Endothelial cell of umbilical vein (primary cell): ENCODE measurements at regions not wholly inside any gene's neighbourhood (a gene's known extent, or its start where the extent isn't known, plus 50 kb on each side); places are given as distances from the start of the nearest gene placed in this dataset.

Experiments
- BruUV-seq: library from RNA; stranded (reverse); fragments of 400-500 nt; replicated peaks from 2 replicates; lab custom pipeline; 2021; lab: Mats Ljungman, UMichigan
- CTCF ChIA-PET: fragments of 300-600, 350-600 bp; sonication (Branson Sonifier 250); formaldehyde crosslinking; loops from one replicate; lab custom pipeline; 2021; ENCODE audit warnings: antibody characterized with exemption, inconsistent platforms; lab: Charles Lee
- POLR2A ChIA-PET: fragments of 300-600, 350-600 bp; sonication (Branson Sonifier 250); formaldehyde crosslinking; loops from one replicate; lab custom pipeline; 2021; ENCODE audit warnings: antibody characterized with exemption, inconsistent platforms; lab: Charles Lee
- DNase-seq: peaks from one replicate; pipeline ENCODE4 v3.0.0-alpha.2; 2011; ENCODE audit warnings: low read depth, low spot score
- FAIRE-seq: peaks from 2 replicates; lab custom pipeline; 2011; peaks lifted over from hg19 to GRCh38; lab: Jason Lieb, UNC
- H2AFZ ChIP-seq: 2 replicates; pipeline ENCODE4 v1.6.0; 2012; ENCODE audit warnings: low read depth, low read length, control low read depth, inconsistent platforms
- H3K27ac ChIP-seq: 2 replicates; pipeline ENCODE4 v1.5.1; 2011; ENCODE audit warnings: low read depth, mild to moderate bottlenecking, control low read depth, low read length, moderate library complexity; ENCODE audit not compliant: insufficient read depth
- H3K27me3 ChIP-seq, 2 experiments: 2 replicates each; pipeline versions ENCODE4 v1.6.0 to v1.6.1; 2011; ENCODE audit warnings: low read length in 2 of 2, mixed read lengths in 1 of 2; ENCODE audit not compliant: control insufficient read depth in 2 of 2, insufficient read depth in 2 of 2
- H3K36me3 ChIP-seq, 2 experiments: 2 replicates in 1 of 2; 3 replicates in 1 of 2; pipeline ENCODE4 v1.5.1; 2011; ENCODE audit warnings: low read length in 2 of 2, mild to moderate bottlenecking in 1 of 2, moderate library complexity in 1 of 2; ENCODE audit not compliant: control insufficient read depth in 2 of 2, insufficient read depth in 2 of 2; ENCODE audit errors: extremely low read depth in 1 of 2
- H3K4me1 ChIP-seq: 3 replicates; pipeline ENCODE4 v1.5.1; 2011; ENCODE audit warnings: mild to moderate bottlenecking, low read length; ENCODE audit not compliant: control insufficient read depth, insufficient read depth; ENCODE audit errors: extremely low read depth
- H3K4me2 ChIP-seq: 2 replicates; pipeline ENCODE4 v1.6.1; 2011; ENCODE audit warnings: low read length, control low read depth, mixed read lengths; ENCODE audit not compliant: insufficient read depth
- H3K4me3 ChIP-seq, 3 experiments: fragments of 200-600 bp in 1 of 3; sonication (generic), shearing (Covaris generic) in 1 of 3; replicated peaks in 1 of 3; 2 replicates each; pipeline ENCODE4 v1.5.1; 2011 to 2016; ENCODE audit warnings: control low read depth in 3 of 3, low read length in 3 of 3, mild to moderate bottlenecking in 2 of 3, inconsistent platforms in 1 of 3, low read depth in 1 of 3, moderate library complexity in 1 of 3; ENCODE audit not compliant: insufficient read depth in 1 of 3
- H3K79me2 ChIP-seq: 2 replicates; pipeline ENCODE4 v1.6.0; 2012; ENCODE audit warnings: low read length, inconsistent platforms; ENCODE audit not compliant: control insufficient read depth, insufficient read depth
- H3K9ac ChIP-seq: replicated peaks from 2 replicates; pipeline ENCODE3; 2011; ENCODE audit warnings: low read length, control low read depth; ENCODE audit not compliant: insufficient read depth; ENCODE audit errors: extremely low read depth
- H3K9me1 ChIP-seq: replicated peaks from 3 replicates; pipeline ENCODE4 v1.6.0; 2011; ENCODE audit warnings: mild to moderate bottlenecking, low read length; ENCODE audit not compliant: control insufficient read depth, insufficient read depth; ENCODE audit errors: extremely low read depth
- H3K9me3 ChIP-seq: replicated peaks from 2 replicates; pipeline ENCODE4 v1.5.1; 2012; ENCODE audit warnings: low read length, inconsistent platforms; ENCODE audit not compliant: control insufficient read depth, insufficient read depth
- H4K20me1 ChIP-seq: replicated peaks from 2 replicates; pipeline ENCODE3; 2011; ENCODE audit warnings: mild to moderate bottlenecking, low read length; ENCODE audit not compliant: control insufficient read depth, insufficient read depth; ENCODE audit errors: extremely low read depth
- CTCF ChIP-seq, 2 donors: IDR thresholded peaks; 1 replicate in 1 of 2; 2 replicates in 1 of 2; pipeline ENCODE4 v1.5.1; 2011; ENCODE audit warnings: low read length in 2 of 2, mild to moderate bottlenecking in 2 of 2, moderate library complexity in 2 of 2, control low read depth in 1 of 2, inconsistent platforms in 1 of 2, low read depth in 1 of 2; ENCODE audit not compliant: insufficient read depth in 1 of 2; ENCODE audit errors: extremely low read depth in 1 of 2
- EZH2 ChIP-seq: IDR thresholded peaks from 2 replicates; pipeline ENCODE4 v1.6.1; 2012; ENCODE audit warnings: borderline replicate concordance, low read depth, mild to moderate bottlenecking, moderate library complexity, low read length, inconsistent platforms; ENCODE audit not compliant: severe bottlenecking
- FOS ChIP-seq: IDR thresholded peaks from 2 replicates; pipeline ENCODE4 v1.6.1; 2011; ENCODE audit warnings: mild to moderate bottlenecking, low read length, moderate library complexity, borderline replicate concordance; ENCODE audit not compliant: insufficient read depth
- GATA2 ChIP-seq: IDR thresholded peaks from 2 replicates; pipeline ENCODE4 v1.7.0; 2011; ENCODE audit warnings: low read depth, mild to moderate bottlenecking, moderate library complexity, mixed read lengths, low read length; ENCODE audit not compliant: insufficient read length, insufficient read depth
- JUN ChIP-seq: IDR thresholded peaks from 2 replicates; pipeline ENCODE4 v1.6.1; 2011; ENCODE audit warnings: borderline replicate concordance, low read depth; ENCODE audit not compliant: insufficient read length, insufficient read depth
- MYC ChIP-seq: IDR thresholded peaks from one replicate; pipeline ENCODE4 v1.6.1; 2011; ENCODE audit warnings: mild to moderate bottlenecking, low read depth, low read length
- POLR2A ChIP-seq: IDR thresholded peaks from 2 replicates; pipeline ENCODE4 v1.6.1; 2012; ENCODE audit warnings: low read depth, mild to moderate bottlenecking, control low read depth, low read length
- POLR2AphosphoS5 ChIP-seq: IDR thresholded peaks from 2 replicates; pipeline ENCODE4 v1.6.1; 2012; ENCODE audit warnings: low read depth, mild to moderate bottlenecking, control low read depth, low read length, moderate library complexity; ENCODE audit not compliant: insufficient read depth
- dilution Hi-C: fragments of 300-500 bp; cut with MboI; formaldehyde crosslinking; loops from one replicate; pipeline ENCODE4 v1.15.0; 2019; ENCODE audit warnings: low sequenced_read_pairs; ENCODE audit not compliant: extremely low pct_ligation_motif_present
- intact Hi-C: fragments of 100-400 bp; cut with micrococcal nuclease; formaldehyde crosslinking; loops from one replicate; pipeline ENCODE4 v1.10.0; 2022
- TF ChIP-seq, protein P1 (sequence below): IDR thresholded peaks from 2 replicates; pipeline ENCODE4 v1.6.1; 2011; ENCODE audit not compliant: insufficient read depth, insufficient read length

- H3K27ac ChIP-seq, result no peak overlapping the region
- H3K4me1 ChIP-seq, result no peaks in the 10 kb centered on the region
- H2AFZ ChIP-seq, result no peak overlapping the region
- H3K79me2 ChIP-seq, result no peaks in the 10 kb centered on the region
- no peaks in the 10 kb centered on the region for H3K36me3 ChIP-seq
- ChIA-PET POLR2A (no interaction called here), CTCF (no interaction called here)
- no peak overlapping the region for H3K9ac ChIP-seq
- intact Hi-C loops, result no loop called here
- H3K4me3 ChIP-seq, result no peak overlapping the region
- no peaks in the 10 kb centered on the region for H3K27me3 ChIP-seq
- peaks cover 4% of the 10 kb centered on the region for H3K9me3 ChIP-seq
- no peak for TF ChIP-seq GATA2
- TF ChIP-seq EZH2, result no peak
- no peak for TF ChIP-seq CTCF (IDR thresholded peaks at IDR 0.05; ENCODE audit: extremely low read depth in 1 of 2, insufficient read depth in 1 of 2, low read depth in 1 of 2, low read length in 2 of 2)
- no peak for TF ChIP-seq FOS
- TF ChIP-seq, protein P1, sequence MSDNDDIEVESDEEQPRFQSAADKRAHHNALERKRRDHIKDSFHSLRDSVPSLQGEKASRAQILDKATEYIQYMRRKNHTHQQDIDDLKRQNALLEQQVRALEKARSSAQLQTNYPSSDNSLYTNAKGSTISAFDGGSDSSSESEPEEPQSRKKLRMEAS, result no peak
- TF ChIP-seq POLR2A, result no peak
- TF ChIP-seq JUN, result no peak
- no peak for TF ChIP-seq MYC
- TF ChIP-seq POLR2AphosphoS5, result no peak
- dilution Hi-C loops, result no loop called here
- no TSS peak for BruUV-seq
- H4K20me1 ChIP-seq, result no peaks in the 10 kb centered on the region
- no peak for FAIRE-seq
- DNase-seq, result no peak
- no peaks in the 10 kb centered on the region for H3K9me1 ChIP-seq
- H3K4me2 ChIP-seq, result no peak overlapping the region
Observed at GRCh38 chr4:115430024-115430423, 316.6 kb upstream of the NDST4 start.
